ENCODE measurements at regions not wholly inside any gene's neighbourhood (a gene's known extent, or its start where the extent isn't known, plus 50 kb on each side); places are given as distances from the start of the nearest gene placed in this dataset.

DNA sequence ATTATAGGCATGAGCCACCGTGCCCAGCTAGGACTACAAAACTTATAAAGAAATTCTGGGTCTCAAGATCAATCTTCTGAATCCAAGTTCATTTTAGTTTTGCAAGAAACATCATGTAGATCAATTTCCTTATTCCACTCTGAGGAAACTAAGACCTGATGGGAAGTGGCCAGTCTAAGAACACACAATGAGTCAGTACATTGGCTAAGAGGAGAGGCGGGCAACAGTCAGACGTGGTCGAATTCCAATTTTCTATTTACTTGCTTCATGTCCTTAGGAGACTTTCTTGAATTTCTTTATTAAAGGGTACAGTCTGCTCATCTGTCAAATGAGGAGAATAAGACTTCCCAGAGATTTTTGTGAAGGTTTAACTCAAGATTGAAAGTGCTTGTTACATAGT is 432.1 kb upstream of the BRINP1 start:
- no peaks in the 10 kb centered on the region for H3K9me3 Mint-ChIP-seq
- no peak for TF ChIP-seq CTCF (conservative IDR thresholded peaks at IDR 0.05)
- no peak for DNase-seq (ENCODE audit: low read depth, low spot score)
- no peak overlapping the region for H3K4me3 Mint-ChIP-seq
- H3K27me3 Mint-ChIP-seq (ENCODE audit: low read depth): peaks cover 20% of the 10 kb centered on the region
- no peaks in the 10 kb centered on the region for H3K4me1 Mint-ChIP-seq
- H3K36me3 Mint-ChIP-seq (ENCODE audit: low read depth): no peaks in the 10 kb centered on the region
- no peak overlapping the region for H3K27ac Mint-ChIP-seq (ENCODE audit: unreplicated experiment)

- H3K4me1 Mint-ChIP-seq: no peaks in the 10 kb centered on the region
- DNase-seq (ENCODE audit: low read depth, low spot score): no peak
- H3K9me3 Mint-ChIP-seq: no peaks in the 10 kb centered on the region
- H3K4me3 Mint-ChIP-seq: no peak overlapping the region
- no peaks in the 10 kb centered on the region for H3K36me3 Mint-ChIP-seq (ENCODE audit: low read depth)
- no peak for TF ChIP-seq CTCF (conservative IDR thresholded peaks at IDR 0.05)
- H3K27me3 Mint-ChIP-seq (ENCODE audit: low read depth): peaks cover 29% of the 10 kb centered on the region
- no peak overlapping the region for H3K27ac Mint-ChIP-seq (ENCODE audit: unreplicated experiment)
Measured at GRCh38 chr9:119795395-119795794, 426.2 kb upstream of the BRINP1 start.

- H3K4me1 Mint-ChIP-seq: no peaks in the 10 kb centered on the region
- TF ChIP-seq CTCF (conservative IDR thresholded peaks at IDR 0.05): no peak
- H3K27me3 Mint-ChIP-seq (ENCODE audit: low read depth): peaks cover 29% of the 10 kb centered on the region
- DNase-seq (ENCODE audit: low read depth, low spot score): no peak
- no peak overlapping the region for H3K27ac Mint-ChIP-seq (ENCODE audit: unreplicated experiment)
- no peaks in the 10 kb centered on the region for H3K36me3 Mint-ChIP-seq (ENCODE audit: low read depth)
- no peaks in the 10 kb centered on the region for H3K9me3 Mint-ChIP-seq
- H3K4me3 Mint-ChIP-seq: no peak overlapping the region
Measured at GRCh38 chr9:119794836-119795235, 425.6 kb upstream of the BRINP1 start.

- peaks cover 27% of the 10 kb centered on the region for H3K27me3 Mint-ChIP-seq (ENCODE audit: low read depth)
- H3K4me3 Mint-ChIP-seq: no peak overlapping the region
- DNase-seq (ENCODE audit: low read depth, low spot score): no peak
- H3K27ac Mint-ChIP-seq (ENCODE audit: unreplicated experiment): no peak overlapping the region
- no peaks in the 10 kb centered on the region for H3K36me3 Mint-ChIP-seq (ENCODE audit: low read depth)
- no peaks in the 10 kb centered on the region for H3K4me1 Mint-ChIP-seq
- no peak for TF ChIP-seq CTCF (conservative IDR thresholded peaks at IDR 0.05)
- H3K9me3 Mint-ChIP-seq: no peaks in the 10 kb centered on the region
Measured at GRCh38 chr9:119793218-119793617, 424.0 kb upstream of the BRINP1 start.

DNA sequence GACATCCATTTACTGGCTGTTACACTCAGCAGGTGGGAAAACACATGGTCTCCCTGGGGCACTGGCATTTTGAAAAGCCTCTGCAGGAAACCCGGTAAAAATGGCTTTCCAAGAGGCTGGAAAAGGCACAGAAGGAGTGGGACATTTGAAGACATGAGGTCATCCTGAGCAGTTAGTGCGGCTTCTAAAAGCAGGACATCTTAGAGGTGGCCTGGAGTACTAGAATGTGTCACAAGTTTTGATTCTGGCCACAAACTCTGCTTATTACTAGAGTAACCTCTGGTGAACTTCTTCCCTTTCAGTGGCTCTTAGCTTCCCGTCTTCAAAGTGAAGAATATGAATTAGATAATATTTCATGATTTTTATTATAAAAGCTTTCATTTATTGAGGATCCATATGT is 423.0 kb upstream of the BRINP1 start:
- Mint-ChIP-seq H3K27ac (ENCODE audit: unreplicated experiment) (no peak overlapping the region), H3K9me3 (no peaks in the 10 kb centered on the region), H3K36me3 (ENCODE audit: low read depth) (no peaks in the 10 kb centered on the region), H3K4me3 (no peak overlapping the region), H3K27me3 (ENCODE audit: low read depth) (peaks cover 32% of the 10 kb centered on the region), H3K4me1 (no peaks in the 10 kb centered on the region)
- DNase-seq (ENCODE audit: low read depth, low spot score): no peak
- no peak for TF ChIP-seq CTCF (conservative IDR thresholded peaks at IDR 0.05)

GRCh38 chr9:119789987-119790386 is 420.8 kb upstream of the BRINP1 start:
- no peak for TF ChIP-seq CTCF (conservative IDR thresholded peaks at IDR 0.05)
- H3K27me3 Mint-ChIP-seq (ENCODE audit: low read depth): peaks cover 37% of the 10 kb centered on the region
- no peaks in the 10 kb centered on the region for H3K36me3 Mint-ChIP-seq (ENCODE audit: low read depth)
- no peak for DNase-seq (ENCODE audit: low read depth, low spot score)
- no peaks in the 10 kb centered on the region for H3K4me1 Mint-ChIP-seq
- H3K27ac Mint-ChIP-seq (ENCODE audit: unreplicated experiment): no peak overlapping the region
- no peaks in the 10 kb centered on the region for H3K9me3 Mint-ChIP-seq
- no peak overlapping the region for H3K4me3 Mint-ChIP-seq

Measured in neural crest cell (in vitro differentiated cells).